Heart left ventricle (tissue), 16 donors: ENCODE measurements at regions not wholly inside any gene's neighbourhood (a gene's known extent, or its start where the extent isn't known, plus 50 kb on each side); places are given as distances from the start of the nearest gene placed in this dataset.

Source experiments
- ATAC-seq, 4 donors: fragments of 200-7000 bp; cut with Tn5 transposase; one replicate each; pipeline ENCODE4 v1.9.1; 2020 to 2022; ENCODE audit warnings: moderate library complexity in 4 of 4, mild to moderate bottlenecking in 3 of 4, moderate number of reproducible peaks in 1 of 4
- DNase-seq, 5 donors: peaks; one replicate each; pipeline ENCODE4 v3.0.0-alpha.2; 2020
- H3K27ac ChIP-seq, 12 donors: fragments of 200-600 bp; sonication (generic) in 4 of 12; one replicate each; pipeline versions ENCODE4 v1.5.0 to v1.8.0; 2016 to 2022; ENCODE audit warnings: mild to moderate bottlenecking in 2 of 12
- H3K27me3 ChIP-seq, 9 donors: fragments of 200-600 bp; sonication (generic) in 2 of 9; one replicate each; pipeline versions ENCODE4 v1.5.1 to v1.8.0; 2016 to 2022; ENCODE audit warnings: mild to moderate bottlenecking in 3 of 9
- H3K36me3 ChIP-seq, 9 donors: fragments of 200-600 bp; sonication (generic) in 2 of 9; one replicate each; pipeline versions ENCODE4 v1.5.0 to v1.8.0; 2018 to 2022; ENCODE audit warnings: mild to moderate bottlenecking in 2 of 9
- H3K4me1 ChIP-seq, 12 donors: fragments of 200-600 bp; sonication (generic) in 4 of 12; one replicate each; pipeline versions ENCODE4 v1.5.0 to v1.8.0; 2016 to 2022; ENCODE audit warnings: mild to moderate bottlenecking in 3 of 12
- H3K4me3 ChIP-seq, 12 donors: fragments of 200-600 bp; sonication (generic) in 4 of 12; one replicate each; pipeline versions ENCODE4 v1.5.0 to v1.8.0; 2017 to 2022; ENCODE audit warnings: mild to moderate bottlenecking in 9 of 12, moderate library complexity in 4 of 12
- H3K9me3 ChIP-seq, 12 donors: fragments of 200-600 bp; sonication (generic) in 4 of 12; one replicate each; pipeline versions ENCODE4 v1.5.0 to v1.8.0; 2016 to 2022; ENCODE audit warnings: mild to moderate bottlenecking in 1 of 12
- CTCF ChIP-seq, 12 donors: fragments of 200-600 bp; sonication (generic) in 4 of 12; IDR thresholded peaks; one replicate each; pipeline versions ENCODE4 v1.5.0 to v1.8.0; 2018 to 2022; ENCODE audit warnings: antibody characterized with exemption in 12 of 12, mild to moderate bottlenecking in 5 of 12
- POLR2A ChIP-seq, 2 donors: fragments of 450-650 bp; IDR thresholded peaks; one replicate each; pipeline ENCODE4 v1.6.1; 2017; ENCODE audit warnings: antibody characterized with exemption in 2 of 2, mild to moderate bottlenecking in 2 of 2, moderate library complexity in 2 of 2
- WGBS, 4 donors: extraction: QIAGEN DNeasy Blood & Tissue Kit in 2 of 4; methylation state at CpG; one replicate each; pipeline versions ENCODE4 v1.1.5 to v1.1.7; 2013 to 2018; 5-methylcytosine and 5-hydroxymethylcytosine counted together
- intact Hi-C, 10 donors: fragments of 100-400 bp; cut with DNase I; formaldehyde crosslinking; loops; one replicate each; pipeline versions ENCODE4 v1.11.1 to v1.14.2; 2022
- donor health status: ischemic (EF 13 %, LVEDD 7.1; RV severe dilation, severe dysfunction).
- donor health status: healthy with polysubstance abuse.
- donor health status: DM: no; HTN: yes; CAD: no.
- donor health status: DM: no; HTN: no; CAD: no.
- donor health status: ischemic (EF 25% LVEDD 6.9; RV normal size, moderate dysfunction).
- donor health status: ischemic (EF 25% LVEDD 5.7; RV mildly dilated, moderate dysfunction).
- donor health status: healthy.
- donor health status: DM: yes; HTN: yes; CAD: no.
- donor health status: ischemic (EF 35%, LVEDD 5.7; RV mildly dilated, moderate dysfunction).
- donor health status: nonischemic (EF 11% LVEDD 7.7; RV severe dilation, severe dysfunction).
- donor health status: DM: yes; HTN: yes; CAD: no.
- donor health status: PGD.
- donor health status: ischemic (EF 29% LVEDD 5.4; RV normal size, mild dysfunction).
- donor health status: nonischemic (EF 23%, LVEDD 6.1; RV moderate dilation, normal function).

GRCh38 chr20:61026731-61027130 is 225.3 kb upstream of the CDH4 start:
- intact Hi-C loops = no loop called here
- H3K27ac ChIP-seq = no peak overlapping the region
- no peaks in the 10 kb centered on the region for H3K4me1 ChIP-seq
- no peak for ATAC-seq
- TF ChIP-seq CTCF (IDR thresholded peaks at IDR 0.05) = no peak
- TF ChIP-seq POLR2A (IDR thresholded peaks at IDR 0.05) = no peak
- WGBS, 4 donors = 66 to 83% (median 76%) methylated on average over 5 of the region's 5 CpGs
- H3K9me3 ChIP-seq = peaks cover 0 to 10% (median 0%) of the 10 kb centered on the region in 12 donors
- no peak overlapping the region for H3K4me3 ChIP-seq
- H3K27me3 ChIP-seq = no peaks in the 10 kb centered on the region
- no peak for DNase-seq
- H3K36me3 ChIP-seq = no peaks in the 10 kb centered on the region

- Histone ChIP-seq H3K9me3 (peaks cover 0 to 10% (median 0%) of the 10 kb centered on the region in 12 donors), H3K4me1 (no peaks in the 10 kb centered on the region), H3K27me3 (no peaks in the 10 kb centered on the region), H3K36me3 (no peaks in the 10 kb centered on the region), H3K4me3 (no peak overlapping the region), H3K27ac (no peak overlapping the region)
- TF ChIP-seq POLR2A (IDR thresholded peaks at IDR 0.05) (no peak), CTCF (IDR thresholded peaks at IDR 0.05) (no peak)
- ATAC-seq (no peak), DNase-seq (no peak)
- WGBS, 4 donors = 74 to 84% (median 77%) methylated on average over 4 of the region's 4 CpGs
- intact Hi-C loops = no loop called here
Observed at GRCh38 chr20:61027218-61027617, 224.8 kb upstream of the CDH4 start.

- ATAC-seq (no peak), DNase-seq (no peak)
- no peaks in the 10 kb centered on the region for H3K27me3 ChIP-seq
- no peak overlapping the region for H3K27ac ChIP-seq
- H3K36me3 ChIP-seq = no peaks in the 10 kb centered on the region
- H3K4me1 ChIP-seq = no peaks in the 10 kb centered on the region
- H3K9me3 ChIP-seq = peaks cover 0 to 16% (median 0%) of the 10 kb centered on the region in 12 donors
- H3K4me3 ChIP-seq = no peak overlapping the region
- intact Hi-C loops = no loop called here
- TF ChIP-seq POLR2A (IDR thresholded peaks at IDR 0.05) = no peak
- TF ChIP-seq CTCF (IDR thresholded peaks at IDR 0.05) = no peak
Observed at GRCh38 chr20:61030130-61030529, 221.9 kb upstream of the CDH4 start.

GRCh38 chr20:61031101-61031830 is 220.8 kb upstream of the CDH4 start:
- H3K27ac ChIP-seq = no peak overlapping the region
- H3K27me3 ChIP-seq = no peaks in the 10 kb centered on the region
- intact Hi-C loops = no loop called here
- H3K4me1 ChIP-seq = no peaks in the 10 kb centered on the region
- DNase-seq (no peak), ATAC-seq (no peak)
- H3K9me3 ChIP-seq = peaks cover 0 to 14% (median 0%) of the 10 kb centered on the region in 12 donors
- TF ChIP-seq CTCF (IDR thresholded peaks at IDR 0.05) = no peak
- no peak for TF ChIP-seq POLR2A (IDR thresholded peaks at IDR 0.05)
- no peak overlapping the region for H3K4me3 ChIP-seq
- 41 to 62% (median 58%) methylated on average over 10 of the region's 10 CpGs for WGBS, 4 donors
- H3K36me3 ChIP-seq = no peaks in the 10 kb centered on the region
